Anterior cingulate cortex (tissue), 58 donors: ENCODE measurements at regions not wholly inside any gene's neighbourhood (a gene's known extent, or its start where the extent isn't known, plus 50 kb on each side); places are given as distances from the start of the nearest gene placed in this dataset.
"Not testable (repeated sequence)": the region's sequence is repeated elsewhere in the genome, so short reads cannot be mapped to it uniquely, and the experiment has no call there.

ENCODE experiments used
- DNase-seq, 58 donors: peaks; one replicate each; lab custom pipeline; 2025; lab: John Stamatoyannopoulos, UW

DNA sequence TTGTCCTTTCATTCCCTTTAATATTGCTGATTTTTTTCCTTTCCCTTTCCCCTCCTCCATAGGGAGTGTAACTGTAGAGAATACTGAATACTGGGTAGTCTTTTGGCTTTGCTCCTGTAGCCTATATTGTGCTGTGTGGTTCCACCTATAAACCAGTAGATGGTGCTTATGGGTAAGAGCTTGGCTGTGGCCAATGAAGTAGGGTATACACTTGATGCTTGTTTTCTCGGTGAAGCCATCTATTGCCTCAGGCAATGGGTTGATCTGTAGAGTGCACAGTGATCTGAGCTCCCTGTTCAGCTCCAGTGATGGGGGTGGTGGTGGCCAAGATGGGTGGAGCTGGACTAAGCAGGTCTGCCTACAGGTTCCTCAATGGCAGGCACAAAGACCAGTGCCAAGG lies 203.3 kb upstream of the IMPG1 start:
- DNase-seq = no peak

GRCh38 chr6:76264468-76264867 lies 192.0 kb upstream of the IMPG1 start:
- peak in 1 of 58 donors; percentile 4 for DNase-seq

DNA sequence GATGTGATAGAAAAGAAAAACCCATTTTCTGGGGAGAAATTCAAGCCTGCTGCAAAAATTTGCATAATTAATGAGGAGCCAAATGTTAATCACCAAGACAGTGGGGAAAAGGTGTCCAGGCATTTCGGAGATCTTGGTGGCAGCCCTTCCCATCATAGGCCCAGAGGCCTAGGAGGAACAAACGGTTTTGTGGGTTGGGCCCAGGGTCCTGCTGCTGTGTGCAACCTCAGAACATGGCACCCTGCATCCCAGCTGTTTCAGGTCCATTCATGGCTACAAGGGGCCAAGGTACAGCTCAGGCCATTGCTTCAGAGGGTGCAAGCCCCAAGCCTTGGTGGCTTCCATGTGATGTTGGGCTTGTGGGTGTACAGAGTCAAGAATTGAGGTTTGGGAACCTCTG lies 189.8 kb upstream of the IMPG1 start:
- DNase-seq = no peak

GRCh38 chr6:76250666-76251065 lies 178.2 kb upstream of the IMPG1 start:
- no peak for DNase-seq

DNA sequence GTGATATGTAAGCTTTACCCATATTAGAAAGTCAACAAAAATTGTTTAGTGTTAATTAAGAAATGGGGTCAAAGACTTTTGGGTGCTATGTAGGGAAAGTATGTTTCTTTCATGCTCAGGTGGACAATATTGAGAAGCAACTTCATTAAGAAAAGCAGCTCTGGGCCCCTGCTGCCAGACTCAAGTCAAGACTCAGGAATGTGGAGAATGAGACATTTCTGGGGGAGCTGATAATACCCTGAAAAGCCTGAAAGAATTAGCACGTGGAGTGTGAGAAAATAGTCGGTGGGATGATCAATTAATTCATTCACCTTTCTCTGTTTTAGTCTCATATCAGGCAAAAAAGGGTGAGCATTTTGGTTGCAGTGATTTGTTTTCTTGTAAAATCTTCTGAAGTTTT lies 175.1 kb upstream of the IMPG1 start:
- DNase-seq = no peak

GRCh38 chr6:76240092-76240491 lies 167.6 kb upstream of the IMPG1 start:
- no peak for DNase-seq

DNA sequence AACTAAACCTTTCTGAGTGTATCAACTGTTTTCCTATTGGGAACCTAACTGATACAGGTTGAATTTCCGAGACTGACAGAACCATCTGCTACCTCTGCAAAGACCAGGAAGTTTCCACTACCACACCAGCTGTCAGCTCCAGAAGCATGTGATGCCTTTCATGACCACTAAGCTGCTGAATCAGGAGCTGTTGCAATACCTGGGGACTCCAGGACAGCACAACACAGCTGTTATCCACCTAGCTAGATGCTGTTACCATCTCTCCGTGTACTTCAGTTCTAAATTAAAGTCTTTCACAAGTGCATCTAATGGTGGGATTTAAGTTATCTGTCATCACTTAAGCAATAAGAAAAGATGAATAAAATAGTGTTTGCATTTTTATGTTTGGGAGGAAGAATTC lies 158.2 kb upstream of the IMPG1 start:
- no peak for DNase-seq

DNA sequence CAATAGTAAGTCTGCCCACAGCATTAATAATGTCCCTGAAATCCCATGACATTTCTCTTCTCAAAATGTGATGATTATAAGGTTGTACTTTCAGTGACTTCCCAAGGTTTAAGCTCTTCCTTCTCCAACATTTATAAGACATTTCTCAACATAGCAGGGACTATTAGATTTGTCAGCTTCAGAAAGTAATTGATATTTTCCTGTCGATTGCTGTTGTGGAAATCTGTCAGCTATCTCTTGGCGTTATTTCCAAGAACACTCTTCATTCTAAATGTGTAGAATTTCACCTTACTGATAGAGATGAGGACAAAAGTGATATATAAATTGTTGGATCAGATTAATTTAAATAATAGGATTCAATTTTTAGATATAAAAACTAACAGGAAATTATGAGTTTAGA lies 149.7 kb upstream of the IMPG1 start:
- DNase-seq = no peak

DNA sequence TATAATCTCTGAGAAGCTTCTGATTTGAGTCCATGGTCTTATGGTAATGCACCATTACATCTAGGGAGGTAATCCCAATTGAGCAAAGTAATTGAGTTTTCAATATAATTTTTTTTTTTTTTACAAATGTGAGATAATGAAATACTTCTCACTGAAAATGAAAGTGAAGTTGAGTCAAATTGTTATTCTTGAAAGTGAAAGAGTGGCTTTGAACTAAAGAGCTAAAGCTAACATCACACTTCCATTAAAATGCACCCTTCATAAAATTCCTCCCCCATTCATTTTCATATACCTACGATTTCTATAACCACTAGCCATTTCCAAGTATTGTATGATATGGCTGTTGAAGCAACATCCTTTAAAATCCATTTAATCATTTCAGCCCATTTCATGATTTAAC lies 149.1 kb upstream of the IMPG1 start:
- no peak for DNase-seq

DNA sequence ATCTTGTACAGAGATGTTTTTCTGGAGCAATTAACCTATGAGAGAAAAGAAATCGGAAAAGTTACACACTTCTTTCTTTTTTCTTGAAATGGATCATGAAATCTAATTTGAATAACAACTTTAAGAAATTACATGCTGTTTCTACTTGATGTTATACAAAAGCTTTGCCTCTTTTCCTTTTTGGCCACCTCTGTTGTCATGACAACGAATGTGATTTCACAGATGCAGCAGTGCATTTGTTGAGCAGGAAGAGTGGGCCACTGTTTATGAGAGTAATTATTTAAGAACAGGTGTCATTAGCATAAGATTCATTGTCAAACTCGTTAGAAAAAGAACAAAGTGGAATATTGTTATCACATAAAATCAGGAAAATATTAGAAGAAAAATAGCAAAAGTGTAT lies 148.3 kb upstream of the IMPG1 start:
- peak in 3 of 58 donors; percentile 12 to 29 (median 20) for DNase-seq

GRCh38 chr6:76217606-76218005 lies 145.1 kb upstream of the IMPG1 start:
- no peak for DNase-seq

GRCh38 chr6:76214546-76214945 lies 142.1 kb upstream of the IMPG1 start:
- DNase-seq = peak in 1 of 58 donors; percentile 6

- no peak for DNase-seq
Observed at GRCh38 chr6:76174722-76175121, 102.3 kb upstream of the IMPG1 start.

DNA sequence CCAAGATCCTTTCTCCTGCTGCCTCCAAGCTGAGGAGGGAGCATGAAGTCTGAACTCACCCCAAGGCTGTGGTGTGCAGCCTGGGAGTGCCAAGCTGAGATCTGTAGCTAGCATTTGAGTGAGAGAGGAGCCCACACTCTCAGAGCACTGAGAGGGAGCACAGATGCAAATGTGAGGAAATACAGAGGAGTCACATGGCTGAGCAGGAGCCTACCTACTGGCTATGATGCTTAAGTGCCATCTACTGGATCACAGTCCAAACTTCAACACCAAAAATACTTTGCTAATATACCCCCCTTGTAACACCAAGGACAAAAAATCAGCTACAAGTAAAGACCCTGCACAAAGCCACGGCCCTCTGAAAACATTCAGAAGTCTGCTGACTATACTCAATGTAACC lies 94.4 kb upstream of the IMPG1 start:
- DNase-seq = no peak

DNA sequence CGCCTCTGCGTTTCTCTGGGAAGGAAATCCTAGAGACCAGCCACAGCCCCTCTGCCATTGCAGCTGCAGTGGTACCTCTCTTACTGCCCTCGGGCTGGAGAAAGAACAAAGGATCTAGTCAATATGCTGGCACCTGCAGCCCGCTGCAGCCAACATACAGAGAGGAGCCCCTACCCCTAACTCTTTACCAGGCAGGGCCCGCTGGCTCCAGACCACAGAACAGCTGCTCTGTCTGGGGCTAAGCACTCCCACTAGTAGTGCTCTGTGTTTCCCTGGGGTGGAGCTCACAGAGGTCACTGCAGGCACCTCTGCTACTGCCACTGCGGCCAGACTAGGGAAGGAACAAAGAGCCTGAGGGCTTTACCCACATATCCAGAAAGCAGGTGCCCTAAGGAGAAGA lies 93.8 kb upstream of the IMPG1 start:
- DNase-seq = no peak

DNA sequence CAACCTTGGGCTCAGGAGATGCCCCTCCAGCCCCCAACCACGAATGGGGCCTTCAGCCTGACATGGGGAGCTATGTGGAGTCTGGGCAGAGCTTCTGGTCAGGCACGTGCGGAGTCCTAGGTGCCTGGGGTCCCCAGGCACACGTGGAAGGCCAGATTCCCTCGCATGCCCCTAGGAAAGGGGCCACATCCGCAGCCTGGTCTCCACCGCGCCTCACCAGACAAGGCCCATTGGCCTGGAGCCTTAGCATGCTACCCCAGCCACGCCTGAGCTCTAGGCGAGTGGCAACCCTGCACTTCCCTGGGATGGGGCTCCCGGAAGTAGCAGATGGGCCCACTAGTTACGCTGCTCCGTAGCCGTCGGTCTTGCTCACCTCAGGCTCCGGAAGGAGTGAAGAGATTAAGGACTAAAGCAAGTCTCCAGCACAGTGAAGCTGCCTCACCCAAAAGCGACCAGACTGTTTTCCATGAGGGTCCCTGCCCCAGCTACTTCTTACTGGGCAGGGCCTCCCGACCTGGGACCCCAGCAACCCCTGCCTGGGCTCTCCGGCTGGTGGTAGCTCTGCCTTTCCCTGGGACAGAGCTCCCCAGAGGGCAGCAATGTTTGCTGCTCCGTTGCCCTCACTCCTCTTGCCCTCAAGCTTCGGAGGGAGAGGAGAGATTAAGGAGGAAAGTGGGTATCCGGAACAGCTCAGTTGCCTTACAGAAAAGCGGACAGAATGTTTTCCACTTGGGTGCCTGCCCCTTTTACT lies 93.2 kb upstream of the IMPG1 start:
- peak in 1 of 58 donors; percentile 3 for DNase-seq

- DNase-seq = no peak
Observed at GRCh38 chr6:76162811-76163210, 90.3 kb upstream of the IMPG1 start.

- DNase-seq = not testable (repeated sequence)
Observed at GRCh38 chr6:76157800-76158199, 85.3 kb upstream of the IMPG1 start.

DNA sequence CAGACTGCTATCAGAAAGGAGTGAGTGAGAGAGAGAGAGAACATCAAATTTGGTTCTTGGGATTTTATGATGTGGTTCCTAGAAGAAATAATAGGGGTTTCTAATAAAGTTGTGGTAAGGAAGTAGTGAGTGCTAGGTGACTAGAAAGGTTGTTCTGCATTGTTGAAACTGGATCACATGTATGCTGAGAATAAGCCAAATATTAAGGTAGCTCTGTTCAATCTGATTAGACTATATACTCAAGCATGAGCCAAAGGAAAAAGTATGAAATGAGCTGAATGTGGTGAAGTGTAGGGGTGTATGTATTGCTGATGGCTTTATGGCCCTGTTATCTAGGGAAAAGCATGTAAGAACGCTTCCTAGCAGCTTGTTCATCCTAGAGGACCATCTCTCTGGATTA lies 63.0 kb upstream of the IMPG1 start:
- no peak for DNase-seq

GRCh38 chr6:76134651-76135050 lies 62.2 kb upstream of the IMPG1 start:
- no peak for DNase-seq

DNA sequence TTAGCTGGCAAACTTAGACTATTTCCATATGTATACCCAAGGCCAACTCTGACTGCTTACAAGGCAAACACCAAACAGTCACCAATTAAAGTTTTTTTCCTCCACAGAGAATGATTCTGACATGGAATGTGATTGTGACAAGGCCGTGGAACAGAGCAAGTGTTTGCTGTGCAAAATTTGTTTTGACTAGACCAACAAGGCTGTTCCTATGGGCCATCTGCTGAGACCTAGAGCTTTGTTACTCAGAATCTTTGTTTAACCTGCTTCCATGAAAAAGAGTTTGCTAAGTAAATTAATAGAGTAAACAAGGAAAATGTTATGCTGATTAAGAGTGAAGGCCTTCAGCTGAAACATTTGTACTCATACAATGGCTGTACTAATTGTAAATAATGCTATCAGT lies 51.6 kb upstream of the IMPG1 start:
- no peak for DNase-seq
